NT2/D1 (cell line): ENCODE measurements at regions not wholly inside any gene's neighbourhood (a gene's known extent, or its start where the extent isn't known, plus 50 kb on each side); places are given as distances from the start of the nearest gene placed in this dataset.

Experiments
- DNase-seq: peaks from one replicate; pipeline ENCODE4 v3.0.0-alpha.2; 2011; ENCODE audit warnings: low read depth, low spot score
- H3K27me3 ChIP-seq: 2 replicates; pipeline ENCODE4 v1.6.0; 2011; ENCODE audit warnings: mild to moderate bottlenecking; ENCODE audit not compliant: insufficient read length, insufficient read depth
- H3K36me3 ChIP-seq: 2 replicates; pipeline ENCODE4 v1.6.1; 2011; ENCODE audit warnings: mild to moderate bottlenecking, low read length, mixed read lengths; ENCODE audit not compliant: insufficient read depth, insufficient read length
- H3K4me1 ChIP-seq: 2 replicates; pipeline ENCODE4 v1.5.1; 2011; ENCODE audit not compliant: insufficient read depth, insufficient read length
- H3K4me3 ChIP-seq: 2 replicates; pipeline ENCODE4 v1.5.1; 2011; ENCODE audit warnings: low read depth; ENCODE audit not compliant: insufficient read length
- H3K9ac ChIP-seq: 2 replicates; pipeline ENCODE4 v1.6.0; 2011; ENCODE audit warnings: low read depth; ENCODE audit not compliant: insufficient read length
- H3K9me3 ChIP-seq: 2 replicates; pipeline ENCODE4 v1.5.1; 2011; ENCODE audit warnings: mild to moderate bottlenecking, low read length; ENCODE audit not compliant: insufficient read depth
- SUZ12 ChIP-seq: IDR thresholded peaks from 2 replicates; pipeline ENCODE4 v1.6.1; 2011; ENCODE audit not compliant: insufficient read length, insufficient read depth; ENCODE audit errors: extremely low read depth
- YY1 ChIP-seq: IDR thresholded peaks from 2 replicates; pipeline ENCODE4 v1.6.1; 2011; ENCODE audit not compliant: insufficient read length, insufficient read depth
- ZNF274 ChIP-seq: IDR thresholded peaks from 2 replicates; pipeline ENCODE4 v1.6.1; 2011; ENCODE audit warnings: mild to moderate bottlenecking, low read depth, low read length

DNA sequence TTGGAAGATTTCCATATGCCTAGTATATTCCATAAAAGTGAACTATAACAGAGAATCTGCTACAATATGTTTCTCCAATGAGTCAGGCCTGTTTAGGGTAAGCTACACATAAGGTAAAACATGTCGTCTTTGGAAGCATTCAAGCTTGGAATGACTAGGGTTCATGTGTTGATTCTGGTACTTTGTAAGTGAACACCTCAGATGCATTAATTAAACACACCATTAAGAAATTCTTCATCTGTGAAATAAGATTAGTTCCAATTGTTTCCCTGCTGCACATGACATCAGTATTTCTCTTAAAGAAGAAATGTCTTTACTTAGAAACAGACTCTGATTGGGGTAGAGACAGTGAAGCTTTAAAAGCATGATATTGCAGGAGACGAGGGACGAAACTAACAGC is 461.1 kb upstream of the NXPH2 start:
- no peaks in the 10 kb centered on the region for H3K36me3 ChIP-seq
- TF ChIP-seq SUZ12 (no peak), YY1 (no peak), ZNF274 (no peak)
- no peaks in the 10 kb centered on the region for H3K9me3 ChIP-seq
- no peaks in the 10 kb centered on the region for H3K27me3 ChIP-seq
- H3K4me3 ChIP-seq = no peak overlapping the region
- no peak overlapping the region for H3K9ac ChIP-seq
- no peak for DNase-seq
- H3K4me1 ChIP-seq = no peaks in the 10 kb centered on the region

- TF ChIP-seq ZNF274 (no peak), SUZ12 (no peak), YY1 (no peak)
- Histone ChIP-seq H3K27me3 (no peaks in the 10 kb centered on the region), H3K36me3 (no peaks in the 10 kb centered on the region), H3K4me3 (no peak overlapping the region), H3K9ac (no peak overlapping the region), H3K9me3 (no peaks in the 10 kb centered on the region), H3K4me1 (no peaks in the 10 kb centered on the region)
- no peak for DNase-seq
Observed at GRCh38 chr2:139237023-139237422, 456.8 kb upstream of the NXPH2 start.

DNA sequence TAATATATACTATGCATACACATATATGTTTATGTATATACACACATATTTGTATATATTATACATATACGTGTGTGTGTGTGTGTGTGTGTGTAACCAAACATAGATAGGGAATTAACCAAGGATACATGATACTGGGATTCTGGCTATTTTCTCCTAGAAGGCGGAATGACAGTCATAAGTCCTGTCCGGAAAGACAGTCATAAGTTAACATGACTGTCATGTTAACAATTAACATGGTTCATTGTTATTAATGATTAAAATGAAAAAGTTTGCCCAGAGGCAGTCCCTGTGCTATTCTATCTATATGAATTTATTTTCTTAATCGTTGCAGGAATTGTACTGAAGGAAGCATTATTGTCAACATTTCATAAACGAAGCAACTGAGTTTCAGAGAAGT is 450.7 kb upstream of the NXPH2 start:
- DNase-seq = no peak
- Histone ChIP-seq H3K9ac (no peak overlapping the region), H3K9me3 (no peaks in the 10 kb centered on the region), H3K27me3 (no peaks in the 10 kb centered on the region), H3K36me3 (no peaks in the 10 kb centered on the region), H3K4me3 (no peak overlapping the region), H3K4me1 (no peaks in the 10 kb centered on the region)
- TF ChIP-seq YY1 (no peak), ZNF274 (no peak), SUZ12 (no peak)

- TF ChIP-seq YY1 (no peak), SUZ12 (no peak), ZNF274 (no peak)
- Histone ChIP-seq H3K4me3 (no peak overlapping the region), H3K36me3 (no peaks in the 10 kb centered on the region), H3K9me3 (no peaks in the 10 kb centered on the region), H3K27me3 (no peaks in the 10 kb centered on the region), H3K9ac (no peak overlapping the region), H3K4me1 (no peaks in the 10 kb centered on the region)
- DNase-seq = no peak
Observed at GRCh38 chr2:139228276-139228675, 448.1 kb upstream of the NXPH2 start.

DNA sequence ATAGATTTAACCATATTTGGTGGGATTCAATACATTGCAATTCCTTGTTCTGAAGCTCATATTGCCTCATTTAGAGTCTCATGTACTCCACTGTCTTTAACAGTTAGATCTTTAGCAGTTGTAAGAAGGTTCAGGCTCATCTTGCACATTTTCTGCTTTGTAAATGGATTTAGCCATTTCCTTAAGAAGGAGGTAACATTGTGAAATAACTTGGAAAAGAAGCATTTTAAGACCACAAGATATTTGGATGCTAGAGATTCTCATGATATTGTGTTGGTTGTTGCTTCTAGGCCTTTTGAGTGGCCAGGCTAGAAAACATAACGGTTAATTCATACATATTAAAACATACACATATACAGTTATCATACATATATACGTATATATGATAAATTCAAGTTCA is 445.8 kb upstream of the NXPH2 start:
- Histone ChIP-seq H3K9ac (no peak overlapping the region), H3K36me3 (no peaks in the 10 kb centered on the region), H3K27me3 (no peaks in the 10 kb centered on the region), H3K4me1 (no peaks in the 10 kb centered on the region), H3K4me3 (no peak overlapping the region), H3K9me3 (no peaks in the 10 kb centered on the region)
- TF ChIP-seq SUZ12 (no peak), YY1 (no peak), ZNF274 (no peak)
- DNase-seq = no peak

DNA sequence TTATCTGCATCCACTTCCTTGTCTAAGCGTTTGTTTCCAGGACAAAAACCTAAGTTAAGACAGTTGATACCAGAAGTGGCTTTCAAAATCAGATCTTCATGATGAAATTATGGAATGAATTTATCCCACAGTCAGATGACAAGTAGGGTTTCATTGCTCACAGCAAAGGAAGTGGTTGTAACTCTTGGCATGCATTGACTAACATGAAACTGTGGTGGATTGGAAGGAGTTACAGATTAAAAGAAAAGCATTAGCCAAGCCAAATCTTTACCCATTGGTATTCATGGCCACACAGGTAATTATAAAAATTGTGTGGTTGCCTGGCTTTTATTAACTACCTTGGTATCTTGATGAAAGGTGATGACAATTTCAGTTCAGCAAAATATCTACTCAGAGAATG is 438.0 kb upstream of the NXPH2 start:
- TF ChIP-seq ZNF274 (no peak), YY1 (no peak), SUZ12 (no peak)
- no peak overlapping the region for H3K4me3 ChIP-seq

GRCh38 chr2:139217641-139218040 is 437.5 kb upstream of the NXPH2 start:
- Histone ChIP-seq H3K9me3 (no peaks in the 10 kb centered on the region), H3K27me3 (no peaks in the 10 kb centered on the region), H3K4me3 (no peak overlapping the region), H3K36me3 (no peaks in the 10 kb centered on the region), H3K9ac (no peak overlapping the region), H3K4me1 (no peaks in the 10 kb centered on the region)
- DNase-seq = no peak
- TF ChIP-seq SUZ12 (no peak), YY1 (no peak), ZNF274 (no peak)

More for the DNA sequence above, 438.0 kb upstream of the NXPH2 start:
- Histone ChIP-seq H3K9me3 (no peaks in the 10 kb centered on the region), H3K4me1 (no peaks in the 10 kb centered on the region), H3K9ac (no peak overlapping the region), H3K27me3 (no peaks in the 10 kb centered on the region), H3K36me3 (no peaks in the 10 kb centered on the region)
- no peak for DNase-seq

- TF ChIP-seq ZNF274 = no peak
- TF ChIP-seq SUZ12 = no peak
- TF ChIP-seq YY1 = no peak
- H3K27me3 ChIP-seq = no peaks in the 10 kb centered on the region
- H3K36me3 ChIP-seq = no peaks in the 10 kb centered on the region
- no peaks in the 10 kb centered on the region for H3K4me1 ChIP-seq
- H3K9ac ChIP-seq = no peak overlapping the region
- H3K4me3 ChIP-seq = no peak overlapping the region
- DNase-seq = no peak
- H3K9me3 ChIP-seq = no peaks in the 10 kb centered on the region
Observed at GRCh38 chr2:139216435-139216834, 436.2 kb upstream of the NXPH2 start.
